ENCODE measurements at regions not wholly inside any gene's neighbourhood (a gene's known extent, or its start where the extent isn't known, plus 50 kb on each side); places are given as distances from the start of the nearest gene placed in this dataset.
"Not testable (repeated sequence)": the region's sequence is repeated elsewhere in the genome, so short reads cannot be mapped to it uniquely, and the experiment has no call there.

- H3K27ac Mint-ChIP-seq: no peak overlapping the region; a peak in 1 of 7 replicates
- 0 out of 4 replicates have a peak, but pooled peaks cover 0 to 2% of the 10 kb centered on the region in 2 experiments for H3K4me1 Mint-ChIP-seq
- Histone ChIP-seq H3K23me2 (ENCODE audit: insufficient read length, low read depth, low read length, poor library complexity, severe bottlenecking) (no peaks in the 10 kb centered on the region), H2BK20ac (ENCODE audit: low read depth, low read length, poor library complexity, severe bottlenecking) (no peak overlapping the region), H3K18ac (ENCODE audit: insufficient read length, low read depth, low read length) (no peak overlapping the region), H3K79me2 (ENCODE audit: insufficient read depth, low read length) (no peaks in the 10 kb centered on the region), H2BK5ac (ENCODE audit: insufficient read length, low read length) (no peak overlapping the region), H2BK15ac (ENCODE audit: low read depth, low read length) (no peak overlapping the region), H3K4me1 (ENCODE audit: insufficient read depth, low read length) (no peaks in the 10 kb centered on the region), H2BK120ac (ENCODE audit: low read depth, low read length, poor library complexity, severe bottlenecking) (no peak overlapping the region), H3K14ac (ENCODE audit: insufficient read depth, low read length) (no peak overlapping the region), H2AFZ (ENCODE audit: low read length) (no peak overlapping the region), H3K27ac (ENCODE audit: insufficient read length, low read depth, low read length) (no peak overlapping the region), H3K9me3 (ENCODE audit: control insufficient read depth, low read depth, low read length) (no peaks in the 10 kb centered on the region), H3K56ac (ENCODE audit: insufficient read length, low read depth, low read length) (no peak overlapping the region), H3T11ph (ENCODE audit: low read length) (no peak overlapping the region), H4K8ac (replicated peaks; ENCODE audit: insufficient read length, low read depth, low read length) (no peak overlapping the region), H3K23ac (ENCODE audit: insufficient read length, low read depth, low read length) (no peak overlapping the region), H3K4ac (ENCODE audit: low read depth, low read length) (no peak overlapping the region), H3K79me1 (ENCODE audit: insufficient read depth, low read depth, low read length, poor library complexity, severe bottlenecking) (no peaks in the 10 kb centered on the region), H3K9ac (ENCODE audit: extremely low read depth, insufficient read length, low read length) (no peak overlapping the region), H4K20me1 (ENCODE audit: control insufficient read depth, insufficient read depth, insufficient read length) (no peaks in the 10 kb centered on the region), H2AK5ac (ENCODE audit: insufficient read length, low read length) (no peak overlapping the region), H4K5ac (ENCODE audit: insufficient read length, low read depth, low read length) (no peak overlapping the region), H2BK12ac (ENCODE audit: insufficient read length, low read depth, low read length) (no peak overlapping the region), H4K91ac (ENCODE audit: insufficient read length, low read depth, low read length) (no peak overlapping the region), H3K27me3 (ENCODE audit: insufficient read depth, low read length) (no peaks in the 10 kb centered on the region), H3K4me2 (ENCODE audit: insufficient read depth, insufficient read length, low read length) (no peak overlapping the region)
- H3K36me3 Mint-ChIP-seq (ENCODE audit: insufficient read depth in 1 of 3, low read depth in 3 of 3): peaks cover 0 to 7% (median 2%) of the 10 kb centered on the region in 3 experiments; a peak in 4 of 7 replicates
- WGBS (ENCODE audit: extremely low coverage, insufficient read length, low lambda C conversion rate): no CpG with 5 or more reads among the region's 6 CpGs
- no peak for DNase-seq
- TF ChIP-seq CTCF (conservative IDR thresholded peaks at IDR 0.05): no peak
- peaks cover 15 to 16% of the 10 kb centered on the region in 2 experiments for H3K9me3 Mint-ChIP-seq
- no peaks in the 10 kb centered on the region for H3K27me3 Mint-ChIP-seq (ENCODE audit: low read depth)
- no peak overlapping the region for H3K4me3 Mint-ChIP-seq
These were observed 2132.2 kb downstream of the LRRC4C start for GRCh38 chr11:39327302-39327701.

GRCh38 chr11:39311888-39312287 is 2147.6 kb downstream of the LRRC4C start:
- not testable (repeated sequence) for H2BK120ac ChIP-seq (ENCODE audit: low read depth, low read length, poor library complexity, severe bottlenecking); H4K20me1 ChIP-seq (ENCODE audit: control insufficient read depth, insufficient read depth, insufficient read length); H3K4me1 Mint-ChIP-seq; H3K4me1 ChIP-seq (ENCODE audit: insufficient read depth, low read length); H3K23ac ChIP-seq (ENCODE audit: insufficient read length, low read depth, low read length); H3K23me2 ChIP-seq (ENCODE audit: insufficient read length, low read depth, low read length, poor library complexity, severe bottlenecking); H3K27me3 Mint-ChIP-seq (ENCODE audit: low read depth); H3K56ac ChIP-seq (ENCODE audit: insufficient read length, low read depth, low read length); H3K9me3 ChIP-seq (ENCODE audit: control insufficient read depth, low read depth, low read length); H3K18ac ChIP-seq (ENCODE audit: insufficient read length, low read depth, low read length); H3K14ac ChIP-seq (ENCODE audit: insufficient read depth, low read length); H2BK5ac ChIP-seq (ENCODE audit: insufficient read length, low read length); H3K27ac ChIP-seq (ENCODE audit: insufficient read length, low read depth, low read length); H3T11ph ChIP-seq (ENCODE audit: low read length); H3K27ac Mint-ChIP-seq; H2AK5ac ChIP-seq (ENCODE audit: insufficient read length, low read length); H3K4ac ChIP-seq (ENCODE audit: low read depth, low read length); H3K4me2 ChIP-seq (ENCODE audit: insufficient read depth, insufficient read length, low read length); H2AFZ ChIP-seq (ENCODE audit: low read length); H4K5ac ChIP-seq (ENCODE audit: insufficient read length, low read depth, low read length); H3K4me3 Mint-ChIP-seq; H2BK20ac ChIP-seq (ENCODE audit: low read depth, low read length, poor library complexity, severe bottlenecking); H4K8ac ChIP-seq (replicated peaks; ENCODE audit: insufficient read length, low read depth, low read length); H2BK12ac ChIP-seq (ENCODE audit: insufficient read length, low read depth, low read length); DNase-seq; H3K79me1 ChIP-seq (ENCODE audit: insufficient read depth, low read depth, low read length, poor library complexity, severe bottlenecking); H2BK15ac ChIP-seq (ENCODE audit: low read depth, low read length); H3K79me2 ChIP-seq (ENCODE audit: insufficient read depth, low read length); H3K9ac ChIP-seq (ENCODE audit: extremely low read depth, insufficient read length, low read length); H4K91ac ChIP-seq (ENCODE audit: insufficient read length, low read depth, low read length); H3K27me3 ChIP-seq (ENCODE audit: insufficient read depth, low read length)
- Mint-ChIP-seq H3K9me3 (peaks cover 20 to 32% of the 10 kb centered on the region in 2 experiments), H3K36me3 (ENCODE audit: insufficient read depth in 1 of 3, low read depth in 3 of 3) (peaks cover 5 to 24% (median 9%) of the 10 kb centered on the region in 3 experiments; a peak in 6 of 7 replicates)
- no CpG with 5 or more reads among the region's 21 CpGs for WGBS (ENCODE audit: extremely low coverage, insufficient read length, low lambda C conversion rate)
